H9 (cell line): ENCODE measurements at regions not wholly inside any gene's neighbourhood (a gene's known extent, or its start where the extent isn't known, plus 50 kb on each side); places are given as distances from the start of the nearest gene placed in this dataset.

Source experiments
- DNase-seq: peaks from one replicate; pipeline ENCODE4 v3.0.0-alpha.2; 2017
- H2AFZ ChIP-seq: one replicate; pipeline ENCODE4 v1.6.1; 2013; ENCODE audit warnings: mild to moderate bottlenecking, low read length, control low read depth, moderate library complexity
- H2AK5ac ChIP-seq: 2 replicates; pipeline ENCODE4 v1.6.1; 2013; ENCODE audit warnings: low read length, control low read depth, mixed read lengths; ENCODE audit not compliant: insufficient read length
- H2BK120ac ChIP-seq: one replicate; pipeline ENCODE4 v1.6.1; 2013; ENCODE audit warnings: low read depth, mild to moderate bottlenecking, low read length, control low read depth, inconsistent platforms; ENCODE audit not compliant: poor library complexity, severe bottlenecking
- H2BK12ac ChIP-seq: 2 replicates; pipeline ENCODE4 v1.6.1; 2013; ENCODE audit warnings: low read length, control low read depth, mixed read lengths, low read depth; ENCODE audit not compliant: insufficient read length
- H2BK15ac ChIP-seq: 2 replicates; pipeline ENCODE4 v1.6.1; 2013; ENCODE audit warnings: low read depth, low read length, control low read depth
- H2BK20ac ChIP-seq: one replicate; pipeline ENCODE4 v1.6.1; 2013; ENCODE audit warnings: low read depth, mild to moderate bottlenecking, low read length, control low read depth, inconsistent platforms; ENCODE audit not compliant: poor library complexity, severe bottlenecking
- H2BK5ac ChIP-seq: 2 replicates; pipeline ENCODE4 v1.6.1; 2013; ENCODE audit warnings: low read length, control low read depth, mixed read lengths; ENCODE audit not compliant: insufficient read length
- H3K14ac ChIP-seq: 2 replicates; pipeline ENCODE4 v1.6.1; 2013; ENCODE audit warnings: low read length, control low read depth; ENCODE audit not compliant: insufficient read depth
- H3K18ac ChIP-seq: 2 replicates; pipeline ENCODE4 v1.6.1; 2013; ENCODE audit warnings: low read depth, mild to moderate bottlenecking, mixed read lengths, low read length, control low read depth; ENCODE audit not compliant: insufficient read length
- H3K23ac ChIP-seq: 2 replicates; pipeline ENCODE4 v1.6.1; 2013; ENCODE audit warnings: low read length, control low read depth, mixed read lengths, low read depth; ENCODE audit not compliant: insufficient read length
- H3K23me2 ChIP-seq: 2 replicates; pipeline ENCODE4 v1.6.1; 2013; ENCODE audit warnings: low read depth, mild to moderate bottlenecking, mixed read lengths, low read length, control low read depth; ENCODE audit not compliant: insufficient read length, poor library complexity, severe bottlenecking
- H3K27ac ChIP-seq: 2 replicates; pipeline ENCODE4 v1.5.1; 2013; ENCODE audit warnings: low read length, control low read depth, mixed read lengths, low read depth; ENCODE audit not compliant: insufficient read length
- H3K27me3 ChIP-seq: 2 replicates; pipeline ENCODE4 v1.6.1; 2013; ENCODE audit warnings: low read length, control low read depth, inconsistent platforms; ENCODE audit not compliant: insufficient read depth
- H3K4ac ChIP-seq: 2 replicates; pipeline ENCODE4 v1.6.1; 2013; ENCODE audit warnings: low read depth, mild to moderate bottlenecking, control low read depth, inconsistent platforms, low read length, moderate library complexity
- H3K4me1 ChIP-seq: 2 replicates; pipeline ENCODE4 v1.6.1; 2013; ENCODE audit warnings: low read length, control low read depth, inconsistent platforms; ENCODE audit not compliant: insufficient read depth
- H3K4me2 ChIP-seq: 2 replicates; pipeline ENCODE4 v1.6.1; 2013; ENCODE audit warnings: low read length, control low read depth, mixed read lengths; ENCODE audit not compliant: insufficient read length, insufficient read depth
- H3K56ac ChIP-seq: 2 replicates; pipeline ENCODE4 v1.6.1; 2013; ENCODE audit warnings: low read depth, mild to moderate bottlenecking, mixed read lengths, low read length, control low read depth; ENCODE audit not compliant: insufficient read length
- H3K79me1 ChIP-seq: 2 replicates; pipeline ENCODE4 v1.6.1; 2013; ENCODE audit warnings: low read depth, mild to moderate bottlenecking, moderate library complexity, low read length, control low read depth, inconsistent platforms; ENCODE audit not compliant: insufficient read depth, poor library complexity, severe bottlenecking
- H3K79me2 ChIP-seq: 2 replicates; pipeline ENCODE4 v1.6.1; 2013; ENCODE audit warnings: low read length, control low read depth, inconsistent platforms; ENCODE audit not compliant: insufficient read depth
- H3K9ac ChIP-seq: 2 replicates; pipeline ENCODE4 v1.6.1; 2013; ENCODE audit warnings: low read length, control low read depth, mixed read lengths; ENCODE audit not compliant: insufficient read length; ENCODE audit errors: extremely low read depth
- H3K9me3 ChIP-seq: one replicate; pipeline ENCODE4 v1.6.1; 2013; ENCODE audit warnings: low read depth, low read length, inconsistent platforms; ENCODE audit not compliant: control insufficient read depth
- H3T11ph ChIP-seq: one replicate; pipeline ENCODE4 v1.6.1; 2013; ENCODE audit warnings: mild to moderate bottlenecking, low read length, control low read depth, inconsistent platforms
- H4K20me1 ChIP-seq: one replicate; pipeline ENCODE4 v1.6.1; 2013; ENCODE audit not compliant: control insufficient read depth, insufficient read length, insufficient read depth
- H4K5ac ChIP-seq: 2 replicates; pipeline ENCODE4 v1.6.1; 2013; ENCODE audit warnings: low read depth, mild to moderate bottlenecking, mixed read lengths, low read length, control low read depth; ENCODE audit not compliant: insufficient read length
- H4K8ac ChIP-seq: replicated peaks from 2 replicates; pipeline ENCODE4 v1.6.1; 2013; ENCODE audit warnings: low read length, control low read depth, mixed read lengths, low read depth; ENCODE audit not compliant: insufficient read length
- H4K91ac ChIP-seq: 2 replicates; pipeline ENCODE4 v1.6.1; 2013; ENCODE audit warnings: low read depth, mild to moderate bottlenecking, moderate library complexity, mixed read lengths, low read length, control low read depth; ENCODE audit not compliant: insufficient read length
- H3K27ac Mint-ChIP-seq, 3 experiments: 2 replicates in 2 of 3; 3 replicates in 1 of 3; pipeline ENCODE4 v1.8.0; 2020 to 2021; ENCODE audit warnings: mixed read lengths in 3 of 3, mild to moderate bottlenecking in 1 of 3, moderate library complexity in 1 of 3
- H3K27me3 Mint-ChIP-seq: 2 replicates; pipeline ENCODE4 v1.8.0; 2021; ENCODE audit warnings: low read depth, mild to moderate bottlenecking, moderate library complexity, mixed read lengths
- H3K36me3 Mint-ChIP-seq, 3 experiments: 2 replicates in 2 of 3; 3 replicates in 1 of 3; pipeline ENCODE4 v1.8.0; 2020 to 2021; ENCODE audit warnings: low read depth in 3 of 3, mixed read lengths in 3 of 3; ENCODE audit not compliant: insufficient read depth in 1 of 3
- H3K4me1 Mint-ChIP-seq, 2 experiments: 2 replicates each; pipeline ENCODE4 v1.8.0; 2020; ENCODE audit warnings: mixed read lengths in 2 of 2
- H3K4me3 Mint-ChIP-seq, 2 experiments: 2 replicates in 1 of 2; 3 replicates in 1 of 2; pipeline ENCODE4 v1.8.0; 2020 to 2021; ENCODE audit warnings: mild to moderate bottlenecking in 2 of 2, mixed read lengths in 2 of 2, moderate library complexity in 1 of 2
- H3K9me3 Mint-ChIP-seq, 2 experiments: 2 replicates in 1 of 2; 3 replicates in 1 of 2; pipeline ENCODE4 v1.8.0; 2020; ENCODE audit warnings: mild to moderate bottlenecking in 2 of 2, mixed read lengths in 2 of 2, moderate library complexity in 1 of 2
- CTCF ChIP-seq: fragments of 200-600 bp; sonication (generic); conservative IDR thresholded peaks from 3 replicates; pipeline ENCODE4 v1.8.0; 2021; ENCODE audit warnings: antibody characterized with exemption, mild to moderate bottlenecking

GRCh38 chr21:20592463-20592862, 405.7 kb upstream of the NCAM2 start:
- no peaks in the 10 kb centered on the region for H3K27me3 Mint-ChIP-seq
- no peak overlapping the region for H2BK15ac ChIP-seq

More at GRCh38 chr21:20592463-20592862, 405.7 kb upstream of the NCAM2 start:
- Histone ChIP-seq H2BK120ac (no peak overlapping the region), H4K5ac (no peak overlapping the region), H2BK12ac (no peak overlapping the region), H3K4me1 (no peaks in the 10 kb centered on the region), H2BK5ac (no peak overlapping the region), H3K79me1 (no peaks in the 10 kb centered on the region), H3K23me2 (no peaks in the 10 kb centered on the region), H4K20me1 (no peaks in the 10 kb centered on the region), H3K79me2 (no peaks in the 10 kb centered on the region), H3K56ac (no peak overlapping the region), H4K91ac (no peak overlapping the region), H4K8ac (no peak overlapping the region), H2AK5ac (no peak overlapping the region), H3K9ac (no peak overlapping the region), H2BK20ac (no peak overlapping the region), H3K23ac (no peak overlapping the region), H3K4me2 (no peak overlapping the region), H3K9me3 (no peaks in the 10 kb centered on the region), H3K27me3 (no peaks in the 10 kb centered on the region), H3K18ac (no peak overlapping the region), H3T11ph (no peak overlapping the region), H3K27ac (no peak overlapping the region), H3K4ac (no peak overlapping the region), H3K14ac (no peak overlapping the region), H2AFZ (no peak overlapping the region)
- Mint-ChIP-seq H3K36me3 (peaks cover 2 to 25% (median 19%) of the 10 kb centered on the region in 3 experiments; a peak in 6 of 7 replicates), H3K27ac (peak overlapping the region in 1 of 3 experiments; percentile 46; a peak in 3 of 7 replicates), H3K4me3 (no peak overlapping the region), H3K4me1 (peaks cover 10 to 16% of the 10 kb centered on the region in 2 experiments), H3K9me3 (peaks cover 2 to 12% of the 10 kb centered on the region in 2 experiments; a peak in 3 of 5 replicates)
- TF ChIP-seq CTCF = no peak
- no peak for DNase-seq
